ENCODE measurements at regions not wholly inside any gene's neighbourhood (a gene's known extent, or its start where the extent isn't known, plus 50 kb on each side); places are given as distances from the start of the nearest gene placed in this dataset.
A peak's percentile ranks its signal among the peaks of the same experiment; 100 is the strongest.
"Not testable (repeated sequence)": the region's sequence is repeated elsewhere in the genome, so short reads cannot be mapped to it uniquely, and the experiment has no call there.

GRCh38 chr2:203612246-203612645, 77.1 kb upstream of the RAPH1 start:
- DNase-seq (ENCODE audit: low read depth in 1 of 2, low spot score in 1 of 2), result no peak
- no peak for TF ChIP-seq JUND (IDR thresholded peaks at IDR 0.05; ENCODE audit: low read depth)
- in situ Hi-C loops (cut with HindIII; ENCODE audit: low pct_unique_long_range_greater_than_20kb, low sequenced_read_pairs), result no loop called here

GRCh38 chr2:203619267-203619878, 84.3 kb upstream of the RAPH1 start:
- DNase-seq (ENCODE audit: low read depth in 1 of 2, low spot score in 1 of 2), result no peak
- in situ Hi-C loops (cut with HindIII; ENCODE audit: low pct_unique_long_range_greater_than_20kb, low sequenced_read_pairs), result no loop called here
- TF ChIP-seq JUND (IDR thresholded peaks at IDR 0.05; ENCODE audit: low read depth), result no peak

- DNase-seq (ENCODE audit: low read depth in 1 of 2, low spot score in 1 of 2), result no peak
- no peak for TF ChIP-seq JUND (IDR thresholded peaks at IDR 0.05; ENCODE audit: low read depth)
- in situ Hi-C loops (cut with HindIII; ENCODE audit: low pct_unique_long_range_greater_than_20kb, low sequenced_read_pairs), result no loop called here
Observed at GRCh38 chr2:203621981-203622515, 84.4 kb upstream of the CD28 start.

- DNase-seq (ENCODE audit: low read depth in 1 of 2, low spot score in 1 of 2), result no peak
- no peak for TF ChIP-seq JUND (IDR thresholded peaks at IDR 0.05; ENCODE audit: low read depth)
- in situ Hi-C loops (cut with HindIII; ENCODE audit: low pct_unique_long_range_greater_than_20kb, low sequenced_read_pairs), result no loop called here
Observed at GRCh38 chr2:203623096-203623495, 83.3 kb upstream of the CD28 start.

- in situ Hi-C loops (cut with HindIII; ENCODE audit: low pct_unique_long_range_greater_than_20kb, low sequenced_read_pairs), result no loop called here
- no peak for TF ChIP-seq JUND (IDR thresholded peaks at IDR 0.05; ENCODE audit: low read depth)
- DNase-seq (ENCODE audit: low read depth in 1 of 2, low spot score in 1 of 2), result peak in 1 of 2 experiments; percentile 12
Observed at GRCh38 chr2:203623661-203624060, 82.8 kb upstream of the CD28 start.

- no peak for TF ChIP-seq JUND (IDR thresholded peaks at IDR 0.05; ENCODE audit: low read depth)
- no peak for DNase-seq (ENCODE audit: low read depth in 1 of 2, low spot score in 1 of 2)
- in situ Hi-C loops (cut with HindIII; ENCODE audit: low pct_unique_long_range_greater_than_20kb, low sequenced_read_pairs), result no loop called here
Observed at GRCh38 chr2:203625701-203626100, 80.7 kb upstream of the CD28 start.

GRCh38 chr2:203626247-203626646, 80.2 kb upstream of the CD28 start:
- DNase-seq (ENCODE audit: low read depth in 1 of 2, low spot score in 1 of 2); in situ Hi-C loops (cut with HindIII; ENCODE audit: low pct_unique_long_range_greater_than_20kb, low sequenced_read_pairs): not testable (repeated sequence)

- in situ Hi-C loops (cut with HindIII; ENCODE audit: low pct_unique_long_range_greater_than_20kb, low sequenced_read_pairs), result no loop called here
- no peak for DNase-seq (ENCODE audit: low read depth in 1 of 2, low spot score in 1 of 2)
- TF ChIP-seq JUND (IDR thresholded peaks at IDR 0.05; ENCODE audit: low read depth), result no peak
Observed at GRCh38 chr2:203626952-203627681, 79.3 kb upstream of the CD28 start.

- TF ChIP-seq JUND (IDR thresholded peaks at IDR 0.05; ENCODE audit: low read depth), result no peak
- DNase-seq (ENCODE audit: low read depth in 1 of 2, low spot score in 1 of 2), result no peak
Observed at GRCh38 chr2:203629699-203630098, 76.7 kb upstream of the CD28 start.

GRCh38 chr2:203631068-203631757, 75.2 kb upstream of the CD28 start:
- in situ Hi-C loops (cut with HindIII; ENCODE audit: low pct_unique_long_range_greater_than_20kb, low sequenced_read_pairs), result no loop called here
- TF ChIP-seq JUND (IDR thresholded peaks at IDR 0.05; ENCODE audit: low read depth), result no peak
- peak in 1 of 2 experiments; percentile 25 for DNase-seq (ENCODE audit: low read depth in 1 of 2, low spot score in 1 of 2)

More at GRCh38 chr2:203629699-203630098, 76.7 kb upstream of the CD28 start:
- in situ Hi-C loops (cut with HindIII; ENCODE audit: low pct_unique_long_range_greater_than_20kb, low sequenced_read_pairs), result no loop called here

GRCh38 chr2:203636588-203637470, 69.6 kb upstream of the CD28 start:
- DNase-seq (ENCODE audit: low read depth in 1 of 2, low spot score in 1 of 2), result peak in 1 of 2 experiments; percentile 49
- TF ChIP-seq JUND (IDR thresholded peaks at IDR 0.05; ENCODE audit: low read depth), result no peak
- in situ Hi-C loops (cut with HindIII; ENCODE audit: low pct_unique_long_range_greater_than_20kb, low sequenced_read_pairs), result no loop called here
